Spleen (tissue), 11 donors: ENCODE measurements at regions not wholly inside any gene's neighbourhood (a gene's known extent, or its start where the extent isn't known, plus 50 kb on each side); places are given as distances from the start of the nearest gene placed in this dataset.

Experiments used
- DNase-seq: peaks from one replicate; pipeline ENCODE4 v3.0.0-alpha.2; 2020
- H3K27ac ChIP-seq, 8 donors: fragments of 200-600 bp; sonication (generic) in 7 of 8; 1 replicate in 4 of 8; 2 replicates in 4 of 8; pipeline versions ENCODE4 v1.5.0 to v1.8.0; 2016 to 2021; ENCODE audit warnings: inconsistent platforms in 4 of 8, mild to moderate bottlenecking in 4 of 8, moderate library complexity in 1 of 8
- H3K27me3 ChIP-seq, 7 donors: fragments of 200-600 bp; sonication (generic) in 6 of 7; replicated peaks in 1 of 7; 1 replicate in 4 of 7; 2 replicates in 3 of 7; pipeline versions ENCODE4 v1.5.0 to v1.8.0; 2016 to 2021; ENCODE audit warnings: inconsistent platforms in 3 of 7, mild to moderate bottlenecking in 1 of 7
- H3K36me3 ChIP-seq, 6 donors: fragments of 200-600 bp; sonication (generic) in 5 of 6; 1 replicate in 4 of 6; 2 replicates in 2 of 6; pipeline versions ENCODE4 v1.5.0 to v1.8.0; 2016 to 2021; ENCODE audit warnings: inconsistent platforms in 2 of 6
- H3K4me1 ChIP-seq, 6 donors: fragments of 200-600 bp; sonication (generic) in 5 of 6; 1 replicate in 3 of 6; 2 replicates in 3 of 6; pipeline versions ENCODE4 v1.5.0 to v1.8.0; 2016 to 2021; ENCODE audit warnings: inconsistent platforms in 3 of 6
- H3K4me3 ChIP-seq, 8 donors: fragments of 200-600 bp; sonication (generic) in 7 of 8; 1 replicate in 4 of 8; 2 replicates in 4 of 8; pipeline versions ENCODE4 v1.5.0 to v1.8.0; 2016 to 2021; ENCODE audit warnings: inconsistent platforms in 4 of 8, mild to moderate bottlenecking in 4 of 8, moderate library complexity in 2 of 8
- H3K9me3 ChIP-seq, 8 donors: fragments of 200-600 bp; sonication (generic) in 7 of 8; 1 replicate in 4 of 8; 2 replicates in 4 of 8; pipeline versions ENCODE4 v1.5.0 to v1.8.0; 2016 to 2021; ENCODE audit warnings: inconsistent platforms in 4 of 8
- CTCF ChIP-seq, 11 experiments: fragments of 200-600 bp in 7 of 11; fragments of 450-650 bp in 4 of 11; sonication (generic) in 4 of 11; IDR thresholded peaks in 8 of 11; conservative IDR thresholded peaks in 3 of 11; 1 replicate in 7 of 11; 2 replicates in 4 of 11; pipeline versions ENCODE4 v1.4.0 to v1.8.0; 2016 to 2021; ENCODE audit warnings: antibody characterized with exemption in 11 of 11, inconsistent platforms in 4 of 11, mild to moderate bottlenecking in 1 of 11
- POLR2A ChIP-seq, 3 donors: fragments of 450-650 bp; IDR thresholded peaks; one replicate each; pipeline ENCODE4 v1.5.1; 2017; ENCODE audit warnings: antibody characterized with exemption in 3 of 3, mild to moderate bottlenecking in 1 of 3
- POLR2AphosphoS5 ChIP-seq, 3 donors: sonication (generic); formaldehyde crosslinking; IDR thresholded peaks; one replicate each; pipeline ENCODE4 v1.5.1; 2017; ENCODE audit warnings: antibody characterized with exemption in 3 of 3
- WGBS, 5 donors: extraction: QIAGEN DNeasy Blood & Tissue Kit in 3 of 5; methylation state at CpG; one replicate each; pipeline versions ENCODE4 v1.1.5 to v1.1.7; 2013 to 2018; 5-methylcytosine and 5-hydroxymethylcytosine counted together
- intact Hi-C: fragments of 100-400 bp; cut with DNase I; formaldehyde crosslinking; loops from one replicate; pipeline ENCODE4 v1.15.0; 2023; ENCODE audit warnings: low total_unique reads
- donor health status: healthy with polysubstance abuse.
- donor health status: DM: no; HTN: no; CAD: no; lungs with moderate emphysema.
- donor health status: DM: no; HTN: no; CAD: no.
- donor health status: Bipolar disorder and iron deficiency.
- donor health status: healthy.
- donor health status: DM: no; HTN: no; CAD: no.
- donor health status: DM: yes; HTN: yes; CAD: no.

- no peaks in the 10 kb centered on the region for H3K36me3 ChIP-seq
- no peaks in the 10 kb centered on the region for H3K9me3 ChIP-seq
- no peak for DNase-seq
- no peak overlapping the region for H3K4me3 ChIP-seq
- no peaks in the 10 kb centered on the region for H3K4me1 ChIP-seq
- intact Hi-C loops = no loop called here
- TF ChIP-seq CTCF (IDR thresholded peaks at IDR 0.05 in 8 of 11, conservative IDR thresholded peaks at IDR 0.05 in 3 of 11) = no peak
- TF ChIP-seq POLR2A (IDR thresholded peaks at IDR 0.05) = no peak
- no peak for TF ChIP-seq POLR2AphosphoS5 (IDR thresholded peaks at IDR 0.05)
- no peak overlapping the region for H3K27ac ChIP-seq
- 61 to 84% (median 67%) methylated on average over 6 of the region's 6 CpGs for WGBS, 5 donors
- no peaks in the 10 kb centered on the region for H3K27me3 ChIP-seq
Measured at GRCh38 chr7:46133072-46133471, 212.0 kb upstream of the IGFBP3 start.

GRCh38 chr7:46131916-46132795 lies 211.1 kb upstream of the IGFBP3 start:
- peak; percentile 44 for DNase-seq
- H3K4me1 ChIP-seq = no peaks in the 10 kb centered on the region
- H3K36me3 ChIP-seq = no peaks in the 10 kb centered on the region
- intact Hi-C loops = no loop called here
- WGBS, 5 donors = 69 to 83% (median 71%) methylated on average over 8 of the region's 8 CpGs
- no peak overlapping the region for H3K4me3 ChIP-seq
- H3K27ac ChIP-seq = no peak overlapping the region
- no peaks in the 10 kb centered on the region for H3K9me3 ChIP-seq
- H3K27me3 ChIP-seq = no peaks in the 10 kb centered on the region
- no peak for TF ChIP-seq POLR2A (IDR thresholded peaks at IDR 0.05)

- Histone ChIP-seq H3K27ac (no peak overlapping the region), H3K4me1 (no peaks in the 10 kb centered on the region), H3K9me3 (no peaks in the 10 kb centered on the region), H3K36me3 (no peaks in the 10 kb centered on the region), H3K27me3 (no peaks in the 10 kb centered on the region), H3K4me3 (no peak overlapping the region)
- WGBS, 5 donors = 54 to 73% (median 72%) methylated on average over 4 of the region's 4 CpGs
- intact Hi-C loops = no loop called here
- DNase-seq = no peak
- no peak for TF ChIP-seq POLR2AphosphoS5 (IDR thresholded peaks at IDR 0.05)
- no peak for TF ChIP-seq POLR2A (IDR thresholded peaks at IDR 0.05)
- peak in 2 of 11 experiments; percentile 15 to 16 for TF ChIP-seq CTCF (IDR thresholded peaks at IDR 0.05 in 8 of 11, conservative IDR thresholded peaks at IDR 0.05 in 3 of 11)
Measured at GRCh38 chr7:46129831-46130230, 208.8 kb upstream of the IGFBP3 start.

GRCh38 chr7:46127814-46128213 lies 206.7 kb upstream of the IGFBP3 start:
- no peaks in the 10 kb centered on the region for H3K9me3 ChIP-seq
- TF ChIP-seq CTCF (IDR thresholded peaks at IDR 0.05 in 8 of 11, conservative IDR thresholded peaks at IDR 0.05 in 3 of 11) = no peak
- TF ChIP-seq POLR2AphosphoS5 (IDR thresholded peaks at IDR 0.05) = no peak
- no peak for TF ChIP-seq POLR2A (IDR thresholded peaks at IDR 0.05)
- intact Hi-C loops = no loop called here
- no peak for DNase-seq
- H3K27me3 ChIP-seq = no peaks in the 10 kb centered on the region
- H3K36me3 ChIP-seq = no peaks in the 10 kb centered on the region
- WGBS, 5 donors = 64 to 76% (median 74%) methylated on average over 2 of the region's 2 CpGs
- H3K27ac ChIP-seq = no peak overlapping the region
- no peak overlapping the region for H3K4me3 ChIP-seq
- H3K4me1 ChIP-seq = no peaks in the 10 kb centered on the region
